OCI-LY7 (cell line): ENCODE measurements at regions not wholly inside any gene's neighbourhood (a gene's known extent, or its start where the extent isn't known, plus 50 kb on each side); places are given as distances from the start of the nearest gene placed in this dataset.
"Not testable (repeated sequence)": the region's sequence is repeated elsewhere in the genome, so short reads cannot be mapped to it uniquely, and the experiment has no call there.

ENCODE experiments used
- BruUV-seq: library from RNA; stranded (reverse); fragments of 400-500 nt; replicated peaks from 2 replicates; lab custom pipeline; 2021; lab: Mats Ljungman, UMichigan
- CTCF ChIA-PET: fragments of 300-600 bp; sonication (Branson Sonifier 250); formaldehyde crosslinking; loops from one replicate; lab custom pipeline; 2022; ENCODE audit warnings: antibody characterized with exemption; ENCODE audit not compliant: unreplicated experiment; lab: Charles Lee
- POLR2A ChIA-PET: fragments of 300-600 bp; sonication (Branson Sonifier 250); formaldehyde crosslinking; loops from one replicate; lab custom pipeline; 2022; ENCODE audit warnings: antibody characterized with exemption; lab: Charles Lee
- DNase-seq: peaks from one replicate; pipeline ENCODE4 v3.0.0-alpha.2; 2015; ENCODE audit warnings: low spot score
- H2AFZ ChIP-seq: fragments of 200-600 bp; sonication (generic), shearing (Covaris generic); 2 replicates; pipeline ENCODE4 v1.6.1; 2014; ENCODE audit warnings: mild to moderate bottlenecking, antibody characterized with exemption, low read length, moderate library complexity
- H3K27ac ChIP-seq: fragments of 200-600 bp; sonication (generic); 2 replicates; pipeline ENCODE4 v1.5.1; 2014; ENCODE audit warnings: mixed run types, low read depth, mild to moderate bottlenecking, moderate library complexity, low read length, inconsistent platforms; ENCODE audit not compliant: poor library complexity, severe bottlenecking
- H3K36me3 ChIP-seq: fragments of 200-600 bp; sonication (generic); 2 replicates; pipeline ENCODE4 v1.6.1; 2014; ENCODE audit warnings: mild to moderate bottlenecking, antibody characterized with exemption, low read length, moderate library complexity, mixed read lengths; ENCODE audit not compliant: insufficient read depth
- H3K4me1 ChIP-seq: fragments of 200-600 bp; sonication (generic); 2 replicates; pipeline ENCODE4 v1.5.1; 2014; ENCODE audit warnings: mild to moderate bottlenecking, low read length; ENCODE audit not compliant: insufficient read depth, poor library complexity, severe bottlenecking
- H3K4me2 ChIP-seq: fragments of 200-600 bp; sonication (generic); 2 replicates; pipeline ENCODE4 v1.6.1; 2014; ENCODE audit warnings: mild to moderate bottlenecking, low read length
- H3K4me3 ChIP-seq: fragments of 200-600 bp; sonication (generic); 2 replicates; pipeline ENCODE4 v1.5.1; 2014; ENCODE audit warnings: mild to moderate bottlenecking, low read depth, low read length; ENCODE audit not compliant: poor library complexity, severe bottlenecking
- H3K79me2 ChIP-seq: fragments of 200-600 bp; sonication (generic); 2 replicates; pipeline ENCODE4 v1.6.1; 2016; ENCODE audit warnings: low read depth, mild to moderate bottlenecking, low read length, moderate library complexity, mixed read lengths; ENCODE audit not compliant: insufficient read depth
- H3K9me2 ChIP-seq: fragments of 200-600 bp; sonication (generic); 2 replicates; pipeline ENCODE4 v1.6.1; 2016; ENCODE audit warnings: mild to moderate bottlenecking, low read length, mixed read lengths; ENCODE audit not compliant: insufficient read depth
- H3K9me3 ChIP-seq: fragments of 200-600 bp; sonication (generic); 2 replicates; pipeline ENCODE4 v1.6.1; 2014; ENCODE audit warnings: mild to moderate bottlenecking, mixed run types, low read length, mixed read lengths
- H4K20me1 ChIP-seq: fragments of 200-600 bp; sonication (generic); 2 replicates; pipeline ENCODE4 v1.6.1; 2014; ENCODE audit warnings: mild to moderate bottlenecking, antibody characterized with exemption, low read length, moderate library complexity, mixed read lengths; ENCODE audit not compliant: insufficient read depth
- CTCF ChIP-seq: fragments of 200-600 bp; sonication (generic); conservative IDR thresholded peaks from 2 replicates; pipeline ENCODE4 v1.5.1; 2014; ENCODE audit warnings: mild to moderate bottlenecking, antibody characterized with exemption, low read length, moderate library complexity, mixed read lengths
- EZH2phosphoT487 ChIP-seq: fragments of 200-600 bp; sonication (generic); IDR thresholded peaks from 2 replicates; pipeline ENCODE4 v1.6.1; 2018; ENCODE audit warnings: low read depth, borderline replicate concordance, mild to moderate bottlenecking, mixed run types, antibody characterized with exemption, low read length, moderate library complexity, mixed read lengths
- intact Hi-C: fragments of 100-400 bp; cut with micrococcal nuclease; formaldehyde crosslinking; loops from one replicate; pipeline ENCODE4 v1.10.0; 2022; ENCODE audit not compliant: unreplicated experiment

- Histone ChIP-seq H3K79me2 (no peaks in the 10 kb centered on the region), H3K9me2 (no peaks in the 10 kb centered on the region), H3K4me3 (no peak overlapping the region), H3K9me3 (no peaks in the 10 kb centered on the region), H3K36me3 (no peaks in the 10 kb centered on the region), H4K20me1 (no peaks in the 10 kb centered on the region), H3K4me2 (no peak overlapping the region), H2AFZ (no peak overlapping the region), H3K27ac (no peak overlapping the region), H3K4me1 (no peaks in the 10 kb centered on the region)
- no peak for TF ChIP-seq CTCF
- TF ChIP-seq EZH2phosphoT487, result no peak
- ChIA-PET CTCF (no interaction called here), POLR2A (no interaction called here)
- no peak for DNase-seq
- no TSS peak for BruUV-seq
- intact Hi-C loops, result no loop called here
Observed at GRCh38 chr3:36065321-36065720, 315.0 kb upstream of the STAC start.

- Histone ChIP-seq H3K27ac (no peak overlapping the region), H3K36me3 (no peaks in the 10 kb centered on the region), H3K4me1 (no peaks in the 10 kb centered on the region), H3K9me2 (no peaks in the 10 kb centered on the region), H3K4me2 (no peak overlapping the region), H3K4me3 (no peak overlapping the region), H3K9me3 (no peaks in the 10 kb centered on the region), H4K20me1 (no peaks in the 10 kb centered on the region), H2AFZ (no peak overlapping the region), H3K79me2 (no peaks in the 10 kb centered on the region)
- no TSS peak for BruUV-seq
- POLR2A ChIA-PET, result no interaction called here
- intact Hi-C loops, result no loop called here
- TF ChIP-seq CTCF (no peak), EZH2phosphoT487 (no peak)
- CTCF ChIA-PET, result no interaction called here
- no peak for DNase-seq
Observed at GRCh38 chr3:36075491-36075890, 304.8 kb upstream of the STAC start.

- H3K4me2 ChIP-seq, result no peak overlapping the region
- CTCF ChIA-PET, result no interaction called here
- DNase-seq, result no peak
- no peaks in the 10 kb centered on the region for H3K79me2 ChIP-seq
- TF ChIP-seq CTCF (no peak), EZH2phosphoT487 (no peak)
- POLR2A ChIA-PET, result no interaction called here
- H2AFZ ChIP-seq, result no peak overlapping the region
- H3K27ac ChIP-seq, result no peak overlapping the region
- H3K9me3 ChIP-seq, result no peaks in the 10 kb centered on the region
- no peaks in the 10 kb centered on the region for H3K9me2 ChIP-seq
- no peak overlapping the region for H3K4me3 ChIP-seq
- H3K36me3 ChIP-seq, result no peaks in the 10 kb centered on the region
- H4K20me1 ChIP-seq, result no peaks in the 10 kb centered on the region
- intact Hi-C loops, result no loop called here
- BruUV-seq, result no TSS peak
- no peaks in the 10 kb centered on the region for H3K4me1 ChIP-seq
Observed at GRCh38 chr3:36077320-36077719, 303.0 kb upstream of the STAC start.

GRCh38 chr3:36082958-36083357 lies 297.3 kb upstream of the STAC start:
- H2AFZ ChIP-seq, H3K36me3 ChIP-seq, H3K9me3 ChIP-seq, H3K4me3 ChIP-seq, intact Hi-C loops, H3K4me1 ChIP-seq, H3K27ac ChIP-seq, BruUV-seq, H4K20me1 ChIP-seq, DNase-seq, H3K79me2 ChIP-seq, CTCF ChIA-PET, H3K4me2 ChIP-seq, H3K9me2 ChIP-seq, POLR2A ChIA-PET: not testable (repeated sequence)
